ENCODE measurements at regions not wholly inside any gene's neighbourhood (a gene's known extent, or its start where the extent isn't known, plus 50 kb on each side); places are given as distances from the start of the nearest gene placed in this dataset.
"Not testable (repeated sequence)": the region's sequence is repeated elsewhere in the genome, so short reads cannot be mapped to it uniquely, and the experiment has no call there.

GRCh38 chrX:141520750-141521149 lies 63.8 kb downstream of the SPANXA1 start:
- DNase-seq (ENCODE audit: low read depth), result not testable (repeated sequence)

- not testable (repeated sequence) for DNase-seq (ENCODE audit: low read depth)
Measured at GRCh38 chrX:141475788-141476187, 108.8 kb downstream of the SPANXA1 start.

DNA sequence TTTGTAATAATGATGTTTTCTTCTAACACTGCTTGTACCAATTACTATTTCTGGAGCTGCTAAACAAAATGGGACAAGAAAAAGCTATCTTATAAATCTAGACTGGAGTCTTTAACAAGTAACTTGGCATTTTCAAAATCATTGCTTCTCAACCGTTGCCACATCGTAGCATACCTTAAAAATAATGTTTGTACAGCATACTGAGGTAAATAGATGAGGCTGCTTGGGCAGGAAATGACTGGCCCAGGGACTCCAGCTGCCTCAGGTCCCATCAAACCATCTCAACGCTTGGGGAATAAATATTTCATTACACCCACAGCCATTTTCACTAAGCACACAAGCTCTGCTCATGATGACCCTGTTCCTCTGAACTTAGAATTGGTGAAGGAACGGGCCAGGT lies 115.1 kb downstream of the SPANXA1 start:
- peak; percentile 42 for DNase-seq (ENCODE audit: low read depth)

DNA sequence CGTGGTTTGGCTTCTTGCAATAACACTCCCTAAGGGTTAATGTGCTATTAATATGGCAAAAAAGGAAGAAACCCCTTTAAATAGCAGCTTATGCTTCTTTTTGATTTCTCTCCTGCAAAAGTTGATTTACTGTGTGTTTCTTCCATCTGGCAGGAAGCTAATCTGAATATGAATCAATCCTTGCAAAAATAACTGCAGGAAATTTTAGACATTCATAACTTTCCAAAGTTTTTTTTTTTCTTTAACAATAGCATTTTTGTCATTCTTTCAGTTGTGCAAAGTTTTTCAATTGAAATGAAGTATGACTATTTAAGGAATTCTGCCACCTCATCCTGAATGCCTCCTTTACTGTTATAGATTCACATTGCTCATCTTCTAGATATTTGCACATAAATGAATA lies 115.6 kb downstream of the SPANXA1 start:
- peak; percentile 55 for DNase-seq (ENCODE audit: low read depth)

- no peak for DNase-seq (ENCODE audit: low read depth)
Measured at GRCh38 chrX:141467442-141467841, 117.1 kb downstream of the SPANXA1 start.

GRCh38 chrX:141455103-141455502 lies 129.4 kb downstream of the SPANXA1 start:
- no peak for DNase-seq (ENCODE audit: low read depth)

GRCh38 chrX:141443922-141444321 lies 140.6 kb downstream of the SPANXA1 start:
- DNase-seq (ENCODE audit: low read depth), result no peak

- no peak for DNase-seq (ENCODE audit: low read depth)
Measured at GRCh38 chrX:141439651-141440050, 144.9 kb downstream of the SPANXA1 start.

DNA sequence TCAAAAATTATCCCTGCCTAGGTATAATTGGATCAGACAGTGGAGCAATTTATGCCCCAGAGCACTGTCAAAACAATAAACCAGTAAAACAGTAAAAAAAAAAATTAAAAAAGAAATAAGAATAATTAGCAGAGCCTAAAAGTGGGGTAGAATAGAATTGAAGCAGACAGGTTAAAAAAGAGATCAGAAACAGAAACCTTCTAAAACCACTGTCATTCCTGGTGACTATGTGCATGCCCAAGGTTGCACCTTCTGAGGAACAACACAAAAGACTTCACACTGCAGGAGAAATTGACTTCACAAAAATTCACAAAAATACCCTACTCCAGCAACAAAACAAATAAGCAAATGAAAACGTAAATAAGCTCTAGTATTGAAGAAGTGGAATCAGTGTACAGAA lies 168.6 kb downstream of the SPANXA1 start:
- DNase-seq (ENCODE audit: low read depth), result no peak

DNA sequence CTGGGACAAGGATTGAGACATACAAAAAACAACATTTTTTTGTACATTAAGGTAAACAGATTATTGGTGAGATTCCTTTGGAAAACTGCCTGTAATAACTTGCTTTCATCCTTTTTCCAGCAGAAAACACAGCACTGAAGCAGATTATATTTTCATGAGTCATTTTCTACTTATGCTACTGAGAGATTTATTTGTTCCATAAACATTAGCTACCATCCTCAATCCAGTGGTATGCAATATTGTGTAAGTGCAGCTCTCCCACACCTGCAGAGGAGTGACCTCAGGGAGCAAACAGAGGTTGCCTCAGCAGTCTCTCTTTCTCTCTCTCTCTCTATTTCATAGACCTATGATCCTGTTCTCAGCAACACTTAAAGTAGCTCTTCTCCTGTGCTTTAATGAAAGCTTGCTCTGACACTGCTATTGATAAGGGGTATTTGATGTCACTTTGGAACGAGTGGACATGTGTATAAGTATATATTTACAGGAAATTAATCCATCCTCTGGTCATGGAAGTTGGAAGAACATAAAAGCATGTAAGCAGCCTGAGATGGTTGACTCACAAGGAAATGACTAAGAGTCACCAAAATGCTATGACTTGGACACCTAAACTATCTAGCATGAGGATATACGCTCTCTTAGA lies 163.7 kb upstream of the SPANXC start:
- peak; percentile 56 for DNase-seq (ENCODE audit: low read depth)

GRCh38 chrX:141405486-141405852 lies 163.2 kb upstream of the SPANXC start:
- no peak for DNase-seq (ENCODE audit: low read depth)

DNA sequence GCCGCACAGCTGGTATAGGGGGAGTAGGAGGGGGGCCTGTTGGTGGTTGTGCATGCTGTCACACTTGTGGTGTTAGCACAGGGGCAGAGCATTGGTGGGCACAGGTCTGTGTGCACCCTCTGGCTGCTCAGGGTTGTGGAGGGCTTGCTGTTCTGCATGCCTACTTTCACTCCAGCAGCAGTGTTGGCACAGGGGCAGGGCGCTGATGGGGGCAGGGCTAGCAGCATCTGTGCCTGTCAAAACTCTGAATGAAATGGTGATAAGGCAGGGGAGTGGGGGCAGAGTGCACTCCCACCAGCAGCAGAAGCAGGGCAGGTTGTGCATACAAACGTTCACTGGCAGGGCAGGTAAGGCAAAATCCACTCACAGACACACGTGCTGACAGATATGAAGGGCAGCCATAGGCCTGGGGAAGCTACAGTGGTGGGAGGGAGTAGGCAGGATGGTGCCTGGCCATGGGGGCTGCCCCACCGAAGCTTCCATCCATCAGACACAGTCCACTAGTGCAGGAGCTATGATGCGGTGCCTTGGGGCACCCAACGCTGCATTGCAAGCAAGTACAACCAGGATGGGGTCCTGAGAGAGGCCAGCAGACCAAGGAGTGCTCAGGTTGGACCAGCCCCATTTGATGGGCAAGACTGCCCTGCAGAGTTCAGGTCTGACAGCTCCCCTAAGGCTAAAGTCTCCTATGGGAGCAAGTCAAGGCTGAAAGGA lies 160.7 kb upstream of the SPANXC start:
- DNase-seq (ENCODE audit: low read depth), result no peak

GRCh38 chrX:141396536-141396935 lies 154.2 kb upstream of the SPANXC start:
- no peak for DNase-seq (ENCODE audit: low read depth)

- no peak for DNase-seq (ENCODE audit: low read depth)
Measured at GRCh38 chrX:141375011-141375760, 132.9 kb upstream of the SPANXC start.

DNA sequence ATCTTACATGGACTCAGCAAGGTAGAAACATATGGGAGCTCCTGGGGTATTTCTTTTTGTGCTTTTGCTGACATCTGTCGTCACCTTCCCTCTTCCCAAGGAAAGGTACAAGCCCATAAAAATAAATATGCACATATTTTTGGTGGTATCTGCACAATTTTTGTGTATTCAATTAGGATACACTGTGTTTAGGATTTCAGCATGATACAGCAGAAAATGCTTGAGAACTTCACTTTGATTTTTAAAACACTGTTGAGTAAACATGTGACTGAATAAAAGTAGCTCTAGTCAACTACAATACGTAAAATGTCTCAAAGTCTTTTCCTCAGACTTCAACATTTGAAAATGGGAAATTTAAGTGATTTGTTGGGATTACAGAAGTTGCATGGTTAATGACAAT lies 99.4 kb upstream of the SPANXC start:
- no peak for DNase-seq (ENCODE audit: low read depth)

GRCh38 chrX:141341341-141341740 lies 99.0 kb upstream of the SPANXC start:
- DNase-seq (ENCODE audit: low read depth), result peak; percentile 46

- no peak for DNase-seq (ENCODE audit: low read depth)
Measured at GRCh38 chrX:141320801-141321200, 78.5 kb upstream of the SPANXC start.

DNA sequence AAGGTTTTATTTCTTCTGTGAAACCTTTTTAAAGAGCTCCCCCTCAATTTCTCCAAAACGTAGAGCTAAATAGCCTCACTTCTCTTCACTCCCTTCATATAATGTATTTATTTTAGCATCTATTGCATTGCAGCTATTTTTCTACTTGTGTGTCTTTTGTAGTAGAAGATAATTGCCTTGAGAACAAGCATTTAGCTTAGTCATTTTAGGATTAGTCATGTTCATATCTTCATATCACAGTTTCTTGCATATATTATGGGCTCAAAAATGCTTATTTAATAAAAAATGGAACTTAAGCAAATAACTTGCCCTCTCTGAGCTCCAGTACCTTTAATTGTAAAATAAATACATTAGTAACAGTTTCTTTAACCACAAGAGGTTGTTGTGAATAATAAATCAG lies 72.1 kb upstream of the SPANXC start:
- DNase-seq (ENCODE audit: low read depth), result no peak

DNA sequence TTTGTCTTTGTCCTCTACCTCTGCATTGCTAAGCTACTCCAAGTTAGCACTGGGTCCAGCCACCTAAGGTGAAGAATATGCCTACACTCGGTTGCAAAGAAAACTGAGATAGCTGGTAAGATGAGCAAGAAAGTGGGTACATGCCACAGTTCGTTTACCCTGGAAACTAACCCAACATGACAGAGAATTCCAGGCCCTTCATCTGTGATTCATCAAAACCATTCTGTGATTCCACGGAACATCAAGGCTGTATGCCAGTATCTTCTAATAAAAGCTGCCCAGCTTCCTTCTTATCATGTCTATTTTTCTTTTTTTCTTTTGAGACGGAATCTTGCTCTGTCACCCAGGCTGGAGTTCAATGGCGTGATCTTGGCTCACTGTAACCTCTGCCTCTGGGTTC lies 58.7 kb upstream of the SPANXC start:
- DNase-seq (ENCODE audit: low read depth), result no peak
